SH-SY5Y (cell line): ENCODE measurements at regions not wholly inside any gene's neighbourhood (a gene's known extent, or its start where the extent isn't known, plus 50 kb on each side); places are given as distances from the start of the nearest gene placed in this dataset.

Experiments used
- GATA2 ChIP-seq: IDR thresholded peaks from 2 replicates; pipeline ENCODE4 v1.6.1; 2011; ENCODE audit warnings: mild to moderate bottlenecking, low read depth, low read length
- GATA3 ChIP-seq: IDR thresholded peaks from 2 replicates; pipeline ENCODE4 v1.6.1; 2011; ENCODE audit warnings: low read depth, mild to moderate bottlenecking, low read length, moderate library complexity

GRCh38 chr1:178609015-178609414 lies 96.1 kb downstream of the TEX35 start:
- TF ChIP-seq GATA2 (no peak), GATA3 (no peak)
